IMR-90 (cell line): ENCODE measurements at regions not wholly inside any gene's neighbourhood (a gene's known extent, or its start where the extent isn't known, plus 50 kb on each side); places are given as distances from the start of the nearest gene placed in this dataset.

Experiments used
- ATAC-seq: fragments of 200-7000 bp; cut with Tn5 transposase; 2 replicates; pipeline ENCODE4 v1.9.1; 2020; ENCODE audit warnings: low read depth, mild to moderate bottlenecking, moderate library complexity
- BruUV-seq: library from RNA; stranded (reverse); fragments of 400-500 nt; replicated peaks from 2 replicates; lab custom pipeline; 2021; lab: Mats Ljungman, UMichigan
- CTCF ChIA-PET: fragments of 300-600 bp; formaldehyde crosslinking; extraction: SDS; loops from one replicate; lab custom pipeline; 2021; ENCODE audit warnings: antibody characterized with exemption; lab: Yijun Ruan, JAX
- POLR2A ChIA-PET: fragments of 300-600 bp; sonication (Branson Sonifier 250); formaldehyde crosslinking; loops from one replicate; lab custom pipeline; 2022; ENCODE audit warnings: antibody characterized with exemption; ENCODE audit not compliant: unreplicated experiment; lab: Charles Lee
- DNase-seq: peaks from one replicate; pipeline ENCODE4 v3.0.0; 2013
- H2AFZ ChIP-seq: replicated peaks from 2 replicates; pipeline ENCODE3; 2013; ENCODE audit warnings: low read length, mild to moderate bottlenecking; ENCODE audit not compliant: poor library complexity
- H2AK5ac ChIP-seq: 2 replicates; pipeline ENCODE4 v1.6.1; 2013; ENCODE audit warnings: low read depth, low read length, inconsistent platforms
- H2AK9ac ChIP-seq: replicated peaks from 2 replicates; pipeline ENCODE3; 2013; ENCODE audit warnings: mild to moderate bottlenecking, low read depth, low read length, moderate library complexity; ENCODE audit not compliant: poor library complexity
- H2BK120ac ChIP-seq: 2 replicates; pipeline ENCODE4 v1.6.1; 2013; ENCODE audit warnings: low read depth, low read length, inconsistent platforms
- H2BK15ac ChIP-seq: 3 replicates; pipeline ENCODE4 v1.6.1; 2013; ENCODE audit warnings: low read depth, low read length, inconsistent platforms
- H2BK20ac ChIP-seq: 2 replicates; pipeline ENCODE4 v1.6.1; 2013; ENCODE audit warnings: low read depth, mild to moderate bottlenecking, inconsistent platforms, low read length, moderate library complexity
- H2BK5ac ChIP-seq: 2 replicates; pipeline ENCODE4 v1.6.1; 2013; ENCODE audit warnings: mild to moderate bottlenecking, low read depth, low read length, inconsistent platforms; ENCODE audit not compliant: poor library complexity, severe bottlenecking
- H3K14ac ChIP-seq: replicated peaks from 2 replicates; pipeline ENCODE4 v1.6.1; 2013; ENCODE audit warnings: low read depth, low read length, inconsistent platforms
- H3K18ac ChIP-seq: 2 replicates; pipeline ENCODE4 v1.6.1; 2013; ENCODE audit warnings: low read depth, low read length, control low read depth
- H3K23ac ChIP-seq: 2 replicates; pipeline ENCODE4 v1.6.1; 2013; ENCODE audit warnings: low read depth, low read length, inconsistent platforms
- H3K27ac ChIP-seq: 2 replicates; pipeline ENCODE4 v1.5.1; 2013; ENCODE audit warnings: mild to moderate bottlenecking, control low read depth, low read length; ENCODE audit not compliant: insufficient read depth
- H3K27me3 ChIP-seq: 2 replicates; pipeline ENCODE4 v1.6.1; 2013; ENCODE audit warnings: low read length; ENCODE audit not compliant: control insufficient read depth, insufficient read depth
- H3K36me3 ChIP-seq: 2 replicates; pipeline ENCODE4 v1.6.1; 2013; ENCODE audit warnings: low read length, mixed read lengths; ENCODE audit not compliant: control insufficient read depth, insufficient read depth
- H3K4ac ChIP-seq: 2 replicates; pipeline ENCODE4 v1.6.1; 2013; ENCODE audit warnings: low read depth, low read length, inconsistent platforms
- H3K4me1 ChIP-seq: 2 replicates; pipeline ENCODE4 v1.6.1; 2013; ENCODE audit warnings: low read length, mixed read lengths; ENCODE audit not compliant: control insufficient read depth, insufficient read depth
- H3K4me2 ChIP-seq: 2 replicates; pipeline ENCODE4 v1.6.1; 2013; ENCODE audit warnings: low read depth, mild to moderate bottlenecking, control low read depth, low read length, moderate library complexity
- H3K4me3 ChIP-seq: 2 replicates; pipeline ENCODE4 v1.5.1; 2013; ENCODE audit warnings: low read depth, mild to moderate bottlenecking, control low read depth, low read length, moderate library complexity; ENCODE audit not compliant: insufficient read depth
- H3K56ac ChIP-seq: 2 replicates; pipeline ENCODE4 v1.6.1; 2013; ENCODE audit warnings: low read length, inconsistent platforms; ENCODE audit not compliant: insufficient read depth; ENCODE audit errors: extremely low read depth
- H3K79me1 ChIP-seq, 2 experiments: 2 replicates each; pipeline ENCODE4 v1.6.1; 2013; ENCODE audit warnings: low read length in 2 of 2, inconsistent platforms in 1 of 2, low read depth in 1 of 2
- H3K9ac ChIP-seq: 2 replicates; pipeline ENCODE4 v1.6.1; 2013; ENCODE audit warnings: low read depth, low read length, control low read depth
- H3K9me1 ChIP-seq: 2 replicates; pipeline ENCODE4 v1.6.1; 2013; ENCODE audit warnings: low read length, inconsistent platforms; ENCODE audit not compliant: insufficient read depth
- H3K9me3 ChIP-seq: 2 replicates; pipeline ENCODE4 v1.6.1; 2013; ENCODE audit warnings: low read length; ENCODE audit not compliant: control insufficient read depth, insufficient read depth
- H4K20me1 ChIP-seq: 2 replicates; pipeline ENCODE4 v1.6.1; 2013; ENCODE audit warnings: low read length, inconsistent platforms; ENCODE audit not compliant: insufficient read depth
- H4K5ac ChIP-seq: 2 replicates; pipeline ENCODE4 v1.6.1; 2013; ENCODE audit warnings: mild to moderate bottlenecking, low read depth, low read length, control low read depth
- H4K8ac ChIP-seq, 2 experiments: 2 replicates each; pipeline ENCODE4 v1.6.1; 2013; ENCODE audit warnings: low read depth in 2 of 2, low read length in 2 of 2, control low read depth in 1 of 2, inconsistent platforms in 1 of 2
- H4K91ac ChIP-seq: 2 replicates; pipeline ENCODE4 v1.6.1; 2013; ENCODE audit warnings: low read depth, low read length, inconsistent platforms; ENCODE audit not compliant: insufficient read depth
- MAFK ChIP-seq: IDR thresholded peaks from 2 replicates; pipeline ENCODE4 v1.6.1; 2012; ENCODE audit warnings: low read depth, low read length, improper control_type of control experiment
- RAD21 ChIP-seq: IDR thresholded peaks from 2 replicates; pipeline ENCODE4 v1.6.1; 2012; ENCODE audit warnings: low read length, improper control_type of control experiment
- RCOR1 ChIP-seq: IDR thresholded peaks from 2 replicates; pipeline ENCODE4 v1.6.1; 2012; ENCODE audit warnings: mild to moderate bottlenecking, low read length, improper control_type of control experiment; ENCODE audit not compliant: insufficient replicate concordance
- WGBS, 2 experiments: methylation state at CpG; one replicate each; pipeline versions ENCODE4 v1.1.5 to v1.1.7; 2013; ENCODE audit warnings: missing lambda C conversion rate in 2 of 2; ENCODE audit not compliant: insufficient read length in 1 of 2; ENCODE audit errors: extremely low coverage in 2 of 2; 5-methylcytosine and 5-hydroxymethylcytosine counted together
- dilution Hi-C: fragments of 300-500 bp; cut with HindIII; formaldehyde crosslinking; loops from one replicate; pipeline ENCODE4 v1.14.3; 2018; ENCODE audit warnings: low sequenced_read_pairs; ENCODE audit not compliant: unreplicated experiment
- in situ Hi-C: fragments of 300-500 bp; cut with MboI; formaldehyde crosslinking; loops from 3 replicates; pipeline ENCODE4 v1.14.3; 2019; ENCODE audit warnings: low sequenced_read_pairs, inconsistent platforms, mixed read lengths
- intact Hi-C: fragments of 100-400 bp; cut with micrococcal nuclease; formaldehyde crosslinking; loops from 2 replicates; pipeline ENCODE4 v1.10.0; 2022

- H3K27me3 ChIP-seq = no peaks in the 10 kb centered on the region
- DNase-seq (no peak), ATAC-seq (no peak)
- no peak overlapping the region for H2BK120ac ChIP-seq
- no peak overlapping the region for H2BK5ac ChIP-seq
- no peak overlapping the region for H3K4me3 ChIP-seq
- H4K8ac ChIP-seq = no peak overlapping the region
- TF ChIP-seq RAD21 (no peak), MAFK (no peak), RCOR1 (no peak)
- intact Hi-C loops (no loop called here), dilution Hi-C loops (no loop called here), in situ Hi-C loops (no loop called here)
- no peaks in the 10 kb centered on the region for H3K79me1 ChIP-seq
- H2AK5ac ChIP-seq = no peak overlapping the region
- H2AK9ac ChIP-seq = no peak overlapping the region
- ChIA-PET POLR2A (no interaction called here), CTCF (no interaction called here)
- H3K9ac ChIP-seq = no peak overlapping the region
- no peak overlapping the region for H3K27ac ChIP-seq
- H3K4ac ChIP-seq = no peak overlapping the region
- H4K20me1 ChIP-seq = no peaks in the 10 kb centered on the region
- H3K4me1 ChIP-seq = no peaks in the 10 kb centered on the region
- WGBS, 2 experiments = 54% methylated on average over 4 of the region's 10 CpGs; no CpG with 5 or more reads in 1 of the 2 experiments
- no TSS peak for BruUV-seq
- H3K14ac ChIP-seq = no peak overlapping the region
- no peak overlapping the region for H3K18ac ChIP-seq
- H2BK20ac ChIP-seq = no peak overlapping the region
- no peaks in the 10 kb centered on the region for H3K36me3 ChIP-seq
- H3K23ac ChIP-seq = no peak overlapping the region
- no peak overlapping the region for H2AFZ ChIP-seq
- H4K91ac ChIP-seq = no peak overlapping the region
- no peaks in the 10 kb centered on the region for H3K9me1 ChIP-seq
- no peak overlapping the region for H3K56ac ChIP-seq
- no peak overlapping the region for H2BK15ac ChIP-seq
- no peak overlapping the region for H4K5ac ChIP-seq
- H3K4me2 ChIP-seq = no peak overlapping the region
- peaks cover 46% of the 10 kb centered on the region for H3K9me3 ChIP-seq
Observed at GRCh38 chr13:112202966-112203365, 136.0 kb downstream of the SOX1 start.
